ENCODE measurements at regions not wholly inside any gene's neighbourhood (a gene's known extent, or its start where the extent isn't known, plus 50 kb on each side); places are given as distances from the start of the nearest gene placed in this dataset.

DNA sequence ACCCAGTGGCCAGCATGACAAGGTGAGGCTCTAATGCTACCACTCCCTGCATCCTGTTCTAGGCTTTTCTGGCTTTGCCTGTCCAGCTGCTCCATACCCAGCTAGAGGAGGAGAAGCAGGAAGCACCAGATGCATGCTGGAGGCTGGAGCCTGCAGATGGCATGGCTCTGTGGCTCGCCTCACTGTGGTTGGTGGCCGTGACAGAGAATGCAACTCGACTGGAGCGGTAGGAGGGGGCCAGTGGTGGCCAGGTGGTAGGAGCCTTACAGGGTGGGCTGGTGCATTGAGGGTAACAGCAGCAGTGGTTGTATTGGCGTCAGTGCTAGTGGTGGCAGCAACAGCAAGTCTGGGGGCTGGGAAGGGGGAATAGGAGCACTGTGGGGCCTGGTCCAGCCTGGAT, 128.6 kb downstream of the ZNF248 start:
- intact Hi-C loops (cut with micrococcal nuclease), result no loop called here
- Histone ChIP-seq H3K79me2 (ENCODE audit: control insufficient read depth, insufficient read depth, low read length) (no peaks in the 10 kb centered on the region), H3K9me3 (ENCODE audit: control extremely low read depth in 1 of 3, control insufficient read depth in 2 of 3, insufficient read depth in 1 of 3, low read length in 2 of 3) (peaks cover 0 to 16% (median 0%) of the 10 kb centered on the region in 3 donors), H3K4me2 (replicated peaks; ENCODE audit: low read depth, low read length, poor library complexity, severe bottlenecking) (no peak overlapping the region), H3K36me3 (replicated peaks in 1 of 2; ENCODE audit: control extremely low read depth in 1 of 2, control insufficient read depth in 1 of 2, extremely low read depth in 1 of 2, insufficient read depth in 2 of 2, low read length in 1 of 2) (no peaks in the 10 kb centered on the region), H4K20me1 (ENCODE audit: control insufficient read depth, insufficient read depth, low read length, poor library complexity, severe bottlenecking) (no peaks in the 10 kb centered on the region), H3K27ac (ENCODE audit: low read length in 2 of 2) (no peak overlapping the region), H2AFZ (ENCODE audit: insufficient read depth, low read depth, low read length, poor library complexity, severe bottlenecking) (no peak overlapping the region), H3K27me3 (replicated peaks in 1 of 4; ENCODE audit: control extremely low read depth in 1 of 4, control insufficient read depth in 3 of 4, insufficient read depth in 4 of 4, low read length in 3 of 4) (no peaks in the 10 kb centered on the region), H3K9ac (ENCODE audit: low read length) (no peak overlapping the region), H3K4me3 (ENCODE audit: control extremely low read depth in 1 of 5, extremely low read depth in 1 of 5, insufficient read depth in 1 of 5, low read depth in 2 of 5, low read length in 4 of 5) (no peak overlapping the region), H3K4me1 (ENCODE audit: control insufficient read depth in 2 of 2, insufficient read depth in 2 of 2, low read length in 2 of 2) (no peaks in the 10 kb centered on the region)
- 79% methylated on average over 5 of the region's 5 CpGs for WGBS (ENCODE audit: insufficient coverage)
- ChIA-PET CTCF (no interaction called here), POLR2A (no interaction called here)
- H3K4me3 Mint-ChIP-seq, result no peak overlapping the region
- TF ChIP-seq, protein P1, sequence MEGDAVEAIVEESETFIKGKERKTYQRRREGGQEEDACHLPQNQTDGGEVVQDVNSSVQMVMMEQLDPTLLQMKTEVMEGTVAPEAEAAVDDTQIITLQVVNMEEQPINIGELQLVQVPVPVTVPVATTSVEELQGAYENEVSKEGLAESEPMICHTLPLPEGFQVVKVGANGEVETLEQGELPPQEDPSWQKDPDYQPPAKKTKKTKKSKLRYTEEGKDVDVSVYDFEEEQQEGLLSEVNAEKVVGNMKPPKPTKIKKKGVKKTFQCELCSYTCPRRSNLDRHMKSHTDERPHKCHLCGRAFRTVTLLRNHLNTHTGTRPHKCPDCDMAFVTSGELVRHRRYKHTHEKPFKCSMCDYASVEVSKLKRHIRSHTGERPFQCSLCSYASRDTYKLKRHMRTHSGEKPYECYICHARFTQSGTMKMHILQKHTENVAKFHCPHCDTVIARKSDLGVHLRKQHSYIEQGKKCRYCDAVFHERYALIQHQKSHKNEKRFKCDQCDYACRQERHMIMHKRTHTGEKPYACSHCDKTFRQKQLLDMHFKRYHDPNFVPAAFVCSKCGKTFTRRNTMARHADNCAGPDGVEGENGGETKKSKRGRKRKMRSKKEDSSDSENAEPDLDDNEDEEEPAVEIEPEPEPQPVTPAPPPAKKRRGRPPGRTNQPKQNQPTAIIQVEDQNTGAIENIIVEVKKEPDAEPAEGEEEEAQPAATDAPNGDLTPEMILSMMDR (IDR thresholded peaks at IDR 0.05), result no peak
- no peak for TF ChIP-seq EZH2 (IDR thresholded peaks at IDR 0.05; ENCODE audit: borderline replicate concordance, insufficient read depth, low read depth, low read length, poor library complexity, severe bottlenecking)
- ATAC-seq (ENCODE audit: low read depth) (no peak), DNase-seq (no peak)
- H3K4me1 Mint-ChIP-seq, result no peaks in the 10 kb centered on the region
- H3K9me3 Mint-ChIP-seq (ENCODE audit: insufficient read depth), result peaks cover 2% of the 10 kb centered on the region
- no peaks in the 10 kb centered on the region for H3K27me3 Mint-ChIP-seq
- H3K27ac Mint-ChIP-seq, result no peak overlapping the region

DNA sequence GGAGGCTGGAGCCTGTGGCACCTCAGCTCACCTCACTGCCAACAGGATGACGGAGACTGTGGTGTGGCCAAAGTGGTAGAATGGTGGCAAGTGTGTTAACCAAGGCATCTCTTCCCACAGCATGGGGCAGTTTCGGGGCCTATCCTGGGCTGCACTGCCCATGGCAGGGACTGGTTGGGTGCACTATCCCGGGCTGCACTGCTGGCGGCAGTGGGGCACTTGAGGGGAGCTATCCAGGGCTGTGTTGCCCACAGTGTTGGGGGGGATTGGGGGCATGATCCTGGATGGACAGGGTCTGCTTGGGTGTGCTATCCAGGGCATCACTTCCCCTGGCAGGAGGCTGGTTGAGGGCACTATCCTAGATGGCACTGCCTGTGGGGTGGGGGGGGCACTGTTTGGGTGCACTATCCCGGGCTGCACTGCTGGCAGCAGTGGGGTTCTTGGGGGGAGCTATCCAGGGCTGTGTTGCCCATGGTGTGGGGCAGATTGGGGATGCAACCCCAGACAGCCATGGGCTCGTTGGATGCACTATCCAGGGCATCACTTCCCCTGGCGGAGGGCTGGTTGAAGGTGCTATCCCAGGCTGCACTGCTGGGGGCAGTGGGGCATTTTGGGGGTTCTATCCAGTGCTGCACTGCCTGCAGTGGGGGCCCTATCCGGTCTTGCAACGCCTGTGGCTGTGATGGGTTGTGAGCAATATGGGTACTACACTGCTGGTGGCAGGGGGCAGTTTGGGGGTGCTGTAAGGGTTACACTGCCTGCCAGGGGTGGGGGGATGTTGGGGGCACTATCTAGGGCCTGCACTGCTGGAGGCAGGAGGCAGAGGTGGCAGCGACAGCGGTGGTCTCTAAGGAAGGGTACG, 129.7 kb downstream of the ZNF248 start:
- H3K27ac ChIP-seq (ENCODE audit: low read length in 2 of 2), result no peak overlapping the region
- no peaks in the 10 kb centered on the region for H3K79me2 ChIP-seq (ENCODE audit: control insufficient read depth, insufficient read depth, low read length)
- intact Hi-C loops (cut with micrococcal nuclease), result no loop called here
- ATAC-seq (ENCODE audit: low read depth), result no peak
- no peaks in the 10 kb centered on the region for H4K20me1 ChIP-seq (ENCODE audit: control insufficient read depth, insufficient read depth, low read length, poor library complexity, severe bottlenecking)
- H3K4me1 Mint-ChIP-seq, result no peaks in the 10 kb centered on the region
- H3K9me3 Mint-ChIP-seq (ENCODE audit: insufficient read depth), result peaks cover 2% of the 10 kb centered on the region
- no peak overlapping the region for H3K9ac ChIP-seq (ENCODE audit: low read length)
- H3K4me2 ChIP-seq (replicated peaks; ENCODE audit: low read depth, low read length, poor library complexity, severe bottlenecking), result no peak overlapping the region
- POLR2A ChIA-PET, result no interaction called here
- no peak overlapping the region for H3K4me3 Mint-ChIP-seq
- H3K4me1 ChIP-seq (ENCODE audit: control insufficient read depth in 2 of 2, insufficient read depth in 2 of 2, low read length in 2 of 2), result no peaks in the 10 kb centered on the region
- H3K4me3 ChIP-seq (ENCODE audit: control extremely low read depth in 1 of 5, extremely low read depth in 1 of 5, insufficient read depth in 1 of 5, low read depth in 2 of 5, low read length in 4 of 5), result no peak overlapping the region
- H3K36me3 ChIP-seq (replicated peaks in 1 of 2; ENCODE audit: control extremely low read depth in 1 of 2, control insufficient read depth in 1 of 2, extremely low read depth in 1 of 2, insufficient read depth in 2 of 2, low read length in 1 of 2), result no peaks in the 10 kb centered on the region
- H3K27me3 Mint-ChIP-seq, result no peaks in the 10 kb centered on the region
- WGBS (ENCODE audit: insufficient coverage), result 86% methylated on average over 12 of the region's 12 CpGs
- no peaks in the 10 kb centered on the region for H3K27me3 ChIP-seq (replicated peaks in 1 of 4; ENCODE audit: control extremely low read depth in 1 of 4, control insufficient read depth in 3 of 4, insufficient read depth in 4 of 4, low read length in 3 of 4)
- peaks cover 0 to 16% (median 0%) of the 10 kb centered on the region in 3 donors for H3K9me3 ChIP-seq (ENCODE audit: control extremely low read depth in 1 of 3, control insufficient read depth in 2 of 3, insufficient read depth in 1 of 3, low read length in 2 of 3)
- DNase-seq, result no peak
- H2AFZ ChIP-seq (ENCODE audit: insufficient read depth, low read depth, low read length, poor library complexity, severe bottlenecking), result no peak overlapping the region
- no peak overlapping the region for H3K27ac Mint-ChIP-seq
- CTCF ChIA-PET, result no interaction called here
- TF ChIP-seq, protein P1 (IDR thresholded peaks at IDR 0.05), result no peak
- TF ChIP-seq EZH2 (IDR thresholded peaks at IDR 0.05; ENCODE audit: borderline replicate concordance, insufficient read depth, low read depth, low read length, poor library complexity, severe bottlenecking), result no peak
